Loucy (cell line): ENCODE measurements at regions not wholly inside any gene's neighbourhood (a gene's known extent, or its start where the extent isn't known, plus 50 kb on each side); places are given as distances from the start of the nearest gene placed in this dataset.

Experiments used
- H2AFZ ChIP-seq: fragments of 200-600 bp; sonication (generic); 2 replicates; pipeline ENCODE4 v1.6.0; 2016; ENCODE audit warnings: antibody characterized with exemption, mild to moderate bottlenecking, low read length, moderate library complexity
- H3F3A ChIP-seq: fragments of 200-600 bp; 2 replicates; pipeline ENCODE4 v1.6.0; 2016; ENCODE audit warnings: antibody characterized with exemption, low read depth, mild to moderate bottlenecking
- H3K27me3 ChIP-seq: fragments of 200-600 bp; sonication (generic); 2 replicates; pipeline ENCODE4 v1.6.1; 2014; ENCODE audit warnings: low read length, mild to moderate bottlenecking; ENCODE audit not compliant: insufficient read depth, poor library complexity, severe bottlenecking
- H3K36me3 ChIP-seq: fragments of 200-600 bp; sonication (generic); 2 replicates; pipeline ENCODE4 v1.6.1; 2016; ENCODE audit warnings: low read length; ENCODE audit not compliant: insufficient read depth
- H3K4me1 ChIP-seq: fragments of 200-600 bp; sonication (generic); 2 replicates; pipeline ENCODE4 v1.5.1; 2014; ENCODE audit warnings: low read length, mild to moderate bottlenecking; ENCODE audit not compliant: insufficient read depth, poor library complexity, severe bottlenecking
- H3K4me2 ChIP-seq: fragments of 200-600 bp; sonication (generic); 2 replicates; pipeline ENCODE4 v1.6.0; 2014; ENCODE audit warnings: antibody characterized with exemption, low read length, low read depth, mild to moderate bottlenecking; ENCODE audit not compliant: poor library complexity, severe bottlenecking
- H3K4me3 ChIP-seq: fragments of 200-600 bp; sonication (generic); 2 replicates; pipeline ENCODE4 v1.5.1; 2014; ENCODE audit warnings: low read length, mild to moderate bottlenecking, mixed read lengths; ENCODE audit not compliant: poor library complexity, severe bottlenecking
- H3K79me2 ChIP-seq: fragments of 200-600 bp; sonication (generic); 2 replicates; pipeline ENCODE4 v1.6.1; 2014; ENCODE audit warnings: low read length; ENCODE audit not compliant: insufficient read depth
- H3K9ac ChIP-seq: fragments of 200-600 bp; sonication (generic); 2 replicates; pipeline ENCODE4 v1.6.0; 2014; ENCODE audit warnings: mild to moderate bottlenecking, low read depth, low read length, moderate library complexity; ENCODE audit not compliant: poor library complexity, severe bottlenecking
- H3K9me2 ChIP-seq: fragments of 200-600 bp; sonication (generic); replicated peaks from 2 replicates; pipeline ENCODE4 v1.6.1; 2016; ENCODE audit warnings: low read depth, low read length, mixed read lengths
- H3K9me3 ChIP-seq: fragments of 200-600 bp; sonication (generic); 2 replicates; pipeline ENCODE4 v1.6.1; 2014; ENCODE audit warnings: mild to moderate bottlenecking, antibody characterized with exemption, low read length, low read depth; ENCODE audit not compliant: insufficient read depth
- H4K20me1 ChIP-seq: fragments of 200-600 bp; sonication (generic); 2 replicates; pipeline ENCODE4 v1.6.0; 2014; ENCODE audit warnings: antibody characterized with exemption, low read length, mild to moderate bottlenecking; ENCODE audit not compliant: insufficient read depth, poor library complexity, severe bottlenecking
- EZH2phosphoT487 ChIP-seq: fragments of 200-600 bp; IDR thresholded peaks from 2 replicates; pipeline ENCODE4 v1.6.1; 2018; ENCODE audit warnings: antibody characterized with exemption, mild to moderate bottlenecking, moderate library complexity, borderline replicate concordance
- TF ChIP-seq, protein P1 (sequence below): fragments of 200-600 bp; sonication (generic); conservative IDR thresholded peaks from 2 replicates; pipeline ENCODE4 v1.5.1; 2014; ENCODE audit warnings: mild to moderate bottlenecking, antibody characterized with exemption, low read length

DNA sequence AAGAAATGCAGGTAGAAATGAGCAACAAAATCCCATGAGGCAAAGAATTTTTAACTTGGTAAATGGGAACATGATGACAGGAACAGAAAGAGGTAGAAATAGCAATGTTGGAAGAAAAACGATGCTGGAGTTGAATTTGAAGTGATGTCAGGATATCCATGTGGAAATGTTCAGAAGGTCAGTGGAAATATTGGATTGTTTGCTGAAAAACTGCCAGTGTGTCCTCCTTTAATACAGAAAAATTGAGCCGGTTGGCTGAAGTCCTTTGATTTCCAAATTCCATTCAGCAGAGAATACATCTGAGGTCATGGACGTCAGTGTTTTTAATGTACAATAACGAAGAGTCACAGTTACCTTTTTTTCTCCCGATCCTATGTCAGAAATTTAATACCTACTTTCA, 110.0 kb upstream of the DMAC1 start:
- Histone ChIP-seq H3K36me3 (no peaks in the 10 kb centered on the region), H3K9ac (no peak overlapping the region), H4K20me1 (no peaks in the 10 kb centered on the region), H3K9me3 (no peaks in the 10 kb centered on the region), H3K4me1 (peaks cover 8% of the 10 kb centered on the region), H3K79me2 (no peaks in the 10 kb centered on the region), H3K4me2 (no peak overlapping the region), H3F3A (no peaks in the 10 kb centered on the region), H2AFZ (no peak overlapping the region; the same call in 1 of the 2 replicates), H3K4me3 (no peak overlapping the region), H3K9me2 (no peaks in the 10 kb centered on the region), H3K27me3 (no peaks in the 10 kb centered on the region)
- no peak for TF ChIP-seq EZH2phosphoT487
- TF ChIP-seq, protein P1, sequence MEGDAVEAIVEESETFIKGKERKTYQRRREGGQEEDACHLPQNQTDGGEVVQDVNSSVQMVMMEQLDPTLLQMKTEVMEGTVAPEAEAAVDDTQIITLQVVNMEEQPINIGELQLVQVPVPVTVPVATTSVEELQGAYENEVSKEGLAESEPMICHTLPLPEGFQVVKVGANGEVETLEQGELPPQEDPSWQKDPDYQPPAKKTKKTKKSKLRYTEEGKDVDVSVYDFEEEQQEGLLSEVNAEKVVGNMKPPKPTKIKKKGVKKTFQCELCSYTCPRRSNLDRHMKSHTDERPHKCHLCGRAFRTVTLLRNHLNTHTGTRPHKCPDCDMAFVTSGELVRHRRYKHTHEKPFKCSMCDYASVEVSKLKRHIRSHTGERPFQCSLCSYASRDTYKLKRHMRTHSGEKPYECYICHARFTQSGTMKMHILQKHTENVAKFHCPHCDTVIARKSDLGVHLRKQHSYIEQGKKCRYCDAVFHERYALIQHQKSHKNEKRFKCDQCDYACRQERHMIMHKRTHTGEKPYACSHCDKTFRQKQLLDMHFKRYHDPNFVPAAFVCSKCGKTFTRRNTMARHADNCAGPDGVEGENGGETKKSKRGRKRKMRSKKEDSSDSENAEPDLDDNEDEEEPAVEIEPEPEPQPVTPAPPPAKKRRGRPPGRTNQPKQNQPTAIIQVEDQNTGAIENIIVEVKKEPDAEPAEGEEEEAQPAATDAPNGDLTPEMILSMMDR = no peak

DNA sequence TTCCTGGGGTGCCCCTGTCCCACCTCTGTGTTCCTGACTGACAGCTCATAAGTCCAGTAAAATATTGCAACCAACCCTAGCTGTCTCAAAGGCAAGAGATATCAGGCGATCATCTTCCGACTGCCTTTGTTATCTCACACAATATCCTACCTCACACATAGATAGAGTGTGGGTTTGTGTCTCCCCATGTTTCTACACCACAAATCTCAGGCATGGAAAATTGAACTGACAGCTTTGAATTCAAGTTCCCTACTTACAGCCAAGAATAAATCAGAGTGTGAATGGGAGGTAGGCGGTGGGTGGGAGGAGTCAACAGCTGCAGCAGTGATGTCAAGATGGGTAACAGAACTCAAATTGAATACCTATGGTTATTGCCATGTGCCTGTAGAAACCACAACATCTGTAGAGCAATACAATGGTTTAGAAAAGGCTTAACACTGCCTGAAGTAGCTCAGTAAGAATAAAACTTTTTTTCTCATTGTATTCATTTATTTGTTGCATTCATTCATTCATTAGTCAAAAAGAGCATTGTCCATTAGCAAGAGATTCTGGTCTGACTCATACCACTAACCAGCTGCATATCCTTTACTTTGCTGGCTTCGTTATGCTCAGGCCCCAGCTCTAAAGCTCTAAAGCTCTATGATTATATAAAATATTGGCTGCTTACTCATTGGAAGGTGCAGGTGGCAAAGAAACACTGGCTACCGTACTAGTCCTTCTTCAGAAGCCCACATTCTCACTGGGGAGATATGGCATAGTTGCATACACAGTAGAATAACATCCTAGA, 108.2 kb upstream of the DMAC1 start:
- no peaks in the 10 kb centered on the region for H3K79me2 ChIP-seq
- no peak overlapping the region for H3K9ac ChIP-seq
- H2AFZ ChIP-seq = no peak overlapping the region
- H3K4me1 ChIP-seq = peaks cover 8% of the 10 kb centered on the region
- H3K4me3 ChIP-seq = no peak overlapping the region
- no peaks in the 10 kb centered on the region for H3K36me3 ChIP-seq
- no peaks in the 10 kb centered on the region for H3K9me3 ChIP-seq
- no peak for TF ChIP-seq EZH2phosphoT487
- TF ChIP-seq, protein P1 = no peak
- H4K20me1 ChIP-seq = no peaks in the 10 kb centered on the region
- no peaks in the 10 kb centered on the region for H3K9me2 ChIP-seq
- no peak overlapping the region for H3K4me2 ChIP-seq
- H3F3A ChIP-seq = no peaks in the 10 kb centered on the region
- H3K27me3 ChIP-seq = no peaks in the 10 kb centered on the region

DNA sequence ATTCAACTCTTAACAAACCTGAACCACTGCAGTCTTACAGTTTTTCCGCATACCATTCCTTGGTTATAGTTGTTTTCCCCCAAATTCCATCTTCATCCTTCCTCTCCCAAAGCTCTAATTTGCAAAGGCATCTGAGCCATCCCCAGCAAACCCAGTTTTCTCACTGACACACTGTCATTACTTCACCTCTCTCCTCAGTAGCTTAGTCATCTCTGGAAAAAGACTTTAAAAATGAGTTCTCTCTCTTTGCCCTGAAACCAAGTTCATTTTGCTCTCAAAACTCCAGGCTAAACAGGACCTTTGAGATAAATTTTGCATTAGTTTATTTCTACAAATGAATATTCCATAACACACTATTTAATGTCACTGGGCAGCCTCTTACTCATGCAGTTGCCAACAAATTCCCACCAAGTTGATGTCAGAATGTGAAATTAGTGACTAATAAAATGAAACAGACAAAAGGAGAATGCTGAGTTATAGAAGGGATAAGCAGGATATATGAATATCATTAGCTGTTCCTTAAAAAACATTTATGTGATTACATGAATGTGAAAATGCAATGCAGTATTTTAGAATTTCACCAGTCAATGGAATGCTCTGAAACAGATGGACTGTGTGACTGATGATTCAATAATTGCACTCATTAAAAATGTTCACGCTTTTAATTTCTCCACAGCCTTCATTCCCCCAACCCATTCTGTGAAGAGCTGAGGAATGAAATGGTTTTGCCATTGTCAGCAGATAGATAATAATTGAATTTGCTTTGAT, 107.4 kb upstream of the DMAC1 start:
- Histone ChIP-seq H3K27me3 (no peaks in the 10 kb centered on the region), H3K4me2 (no peak overlapping the region), H3K9ac (no peak overlapping the region), H3K36me3 (no peaks in the 10 kb centered on the region), H4K20me1 (no peaks in the 10 kb centered on the region), H2AFZ (no peak overlapping the region), H3K9me3 (no peaks in the 10 kb centered on the region), H3K9me2 (no peaks in the 10 kb centered on the region), H3K79me2 (no peaks in the 10 kb centered on the region), H3K4me3 (no peak overlapping the region), H3F3A (no peaks in the 10 kb centered on the region), H3K4me1 (peaks cover 8% of the 10 kb centered on the region)
- TF ChIP-seq EZH2phosphoT487 = no peak
- TF ChIP-seq, protein P1 = no peak
